GM21381 (cell line): ENCODE measurements at regions not wholly inside any gene's neighbourhood (a gene's known extent, or its start where the extent isn't known, plus 50 kb on each side); places are given as distances from the start of the nearest gene placed in this dataset.
"Not testable (repeated sequence)": the region's sequence is repeated elsewhere in the genome, so short reads cannot be mapped to it uniquely, and the experiment has no call there.

ENCODE experiments used
- ATAC-seq: cut with Tn5 transposase; IDR thresholded peaks from one replicate; pipeline ENCODE4 v1.9.1; 2021; ENCODE audit warnings: mild to moderate bottlenecking, moderate library complexity; ENCODE audit not compliant: unreplicated experiment

DNA sequence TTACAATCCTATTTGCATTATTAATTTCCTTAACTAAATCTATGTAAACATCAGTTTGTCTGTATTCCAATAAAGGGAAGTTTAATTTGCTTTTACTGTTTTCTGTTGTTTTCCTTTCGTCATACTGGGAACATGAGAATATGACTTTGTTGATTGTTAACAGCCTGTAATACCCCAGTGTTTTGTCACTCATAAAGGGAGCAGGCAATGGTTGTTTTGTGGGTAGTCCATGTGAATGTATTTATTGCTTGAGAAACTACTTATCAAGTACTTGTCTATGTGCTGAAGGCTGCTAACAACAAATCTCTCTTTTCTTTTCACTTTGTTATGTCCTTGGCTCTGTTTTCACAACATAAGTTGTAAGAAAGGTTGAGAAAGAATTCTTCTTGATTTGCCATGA, 1070.2 kb upstream of the ACO1 start:
- ATAC-seq = no peak

DNA sequence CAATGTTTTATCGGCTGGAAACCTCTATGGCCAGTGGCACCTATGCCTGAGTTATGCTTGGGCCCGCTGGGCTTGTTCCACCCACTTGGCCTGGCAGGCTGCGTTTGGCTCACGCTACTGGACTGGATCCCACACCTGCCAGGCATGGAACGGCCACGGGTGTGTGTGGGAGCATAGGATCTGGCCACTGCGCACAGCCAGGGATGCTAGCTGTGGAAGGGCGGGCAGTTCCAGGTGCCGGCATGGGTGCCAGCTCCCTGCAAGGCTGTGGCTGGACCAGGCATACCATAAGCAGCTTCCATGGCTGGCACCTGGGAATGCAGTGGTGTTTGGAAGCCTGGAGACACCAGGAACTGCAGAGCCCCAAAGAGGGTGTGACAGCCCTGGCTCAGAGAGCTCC, 1063.9 kb upstream of the ACO1 start:
- no peak for ATAC-seq

DNA sequence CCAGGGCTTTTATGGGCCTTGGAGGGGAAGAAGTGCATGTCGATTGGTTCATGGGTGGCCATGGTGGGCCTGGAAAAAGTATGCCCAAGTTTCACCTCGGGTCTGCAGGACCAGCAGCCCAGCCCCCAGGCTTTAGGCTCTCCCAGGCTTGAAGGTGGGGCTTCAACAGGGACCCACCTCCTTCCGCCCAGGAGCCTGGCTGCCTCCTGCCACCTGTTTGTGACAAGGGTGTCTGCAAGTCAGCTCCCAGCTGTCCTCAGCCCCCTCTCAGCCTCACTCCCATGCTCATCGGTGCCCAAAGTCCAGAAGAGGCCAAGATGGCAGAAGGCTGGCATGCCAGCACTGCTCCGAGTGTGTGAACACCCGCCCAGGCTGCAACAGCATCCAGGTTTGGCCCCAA, 1063.2 kb upstream of the ACO1 start:
- no peak for ATAC-seq

DNA sequence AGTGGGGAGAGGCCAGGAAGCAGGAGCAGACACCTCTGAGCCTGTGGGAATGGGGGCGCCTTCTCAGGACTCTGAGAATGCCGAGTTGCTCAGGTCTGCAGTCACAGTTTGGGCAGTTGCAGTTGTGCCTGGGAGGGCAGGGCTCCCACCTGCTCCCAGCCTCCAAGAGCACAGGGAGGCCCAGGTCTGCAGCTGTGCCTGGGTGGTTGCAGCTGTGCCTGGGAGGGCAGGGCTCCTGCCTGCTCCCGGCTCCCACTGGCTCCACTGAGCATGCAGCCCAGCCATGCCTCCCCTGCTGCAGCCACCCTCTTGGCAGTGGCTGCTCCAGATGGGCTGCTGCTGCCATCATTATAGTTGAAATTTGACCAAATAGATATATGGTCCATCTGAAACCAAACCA, 1062.8 kb upstream of the ACO1 start:
- no peak for ATAC-seq

DNA sequence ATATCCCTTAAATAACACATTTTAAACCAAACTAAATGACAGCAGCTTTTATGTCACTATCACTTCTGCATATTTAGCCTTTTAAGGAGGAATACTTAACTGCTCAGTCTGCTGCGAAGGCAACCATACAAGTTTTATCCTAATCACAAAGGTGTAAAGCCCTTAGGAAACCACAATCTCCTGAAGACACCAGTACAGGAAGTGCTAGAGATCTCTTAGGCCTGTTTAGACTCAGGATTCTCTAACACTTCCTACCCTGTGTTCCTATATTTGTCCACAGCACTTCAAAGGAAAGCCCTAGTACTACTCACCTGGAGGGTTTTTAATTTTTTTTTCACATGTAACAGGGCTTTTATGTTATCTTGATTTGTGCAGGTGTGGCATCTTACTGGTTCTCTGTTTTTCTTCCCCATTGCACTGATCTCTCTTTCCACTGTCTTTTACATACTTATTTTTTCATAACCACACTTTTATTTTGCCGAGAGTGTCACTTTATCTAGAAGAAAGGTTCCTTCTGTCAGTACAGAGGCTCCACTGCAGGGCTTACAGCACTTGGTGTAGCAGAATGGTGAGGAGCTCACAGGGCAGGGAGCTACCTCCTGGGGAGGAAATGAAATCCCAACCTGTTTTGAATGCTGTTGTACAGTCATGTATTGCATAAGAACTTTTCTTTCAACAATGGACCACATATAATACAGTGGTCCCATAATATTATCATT, 1060.6 kb upstream of the ACO1 start:
- ATAC-seq = no peak

DNA sequence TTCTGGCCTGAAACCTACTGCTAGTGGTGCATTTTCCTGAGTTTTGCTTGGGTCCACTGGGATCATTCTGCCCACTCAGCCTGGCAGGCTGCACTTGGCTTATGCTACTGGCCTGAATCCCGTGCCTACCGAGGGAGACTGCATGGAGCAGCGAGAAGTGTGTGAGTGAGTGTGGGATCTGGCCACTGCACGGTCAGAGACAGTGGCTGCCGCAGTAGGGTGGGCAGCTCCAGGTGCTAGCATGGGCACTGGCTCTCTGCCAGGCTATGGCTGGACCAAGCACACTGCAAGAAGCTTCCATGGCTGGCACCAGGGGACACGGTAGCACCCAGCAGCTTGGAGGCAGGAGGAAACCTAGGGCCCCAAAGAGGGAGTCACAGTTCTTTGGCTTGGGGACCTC, 1058.7 kb upstream of the ACO1 start:
- no peak for ATAC-seq

DNA sequence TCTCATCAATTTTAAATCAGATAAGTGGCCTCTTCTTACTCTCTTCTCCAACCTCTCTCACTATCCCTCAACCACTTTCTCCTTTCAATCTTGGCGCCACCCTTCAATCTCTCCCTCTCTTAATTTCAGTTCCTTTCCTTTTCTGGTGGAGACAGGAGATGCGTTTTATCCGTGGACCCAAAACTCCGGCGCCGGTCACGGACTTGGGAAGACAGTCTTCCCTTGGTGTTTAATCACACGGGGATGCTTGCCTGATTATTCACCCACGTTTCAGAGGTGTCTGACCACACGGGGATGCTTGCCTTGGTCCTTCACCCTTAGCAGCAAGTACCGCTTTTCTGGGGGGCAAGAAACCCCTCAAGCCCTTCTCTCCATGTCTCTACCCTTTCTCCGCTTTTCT, 1057.6 kb upstream of the ACO1 start:
- not testable (repeated sequence) for ATAC-seq

DNA sequence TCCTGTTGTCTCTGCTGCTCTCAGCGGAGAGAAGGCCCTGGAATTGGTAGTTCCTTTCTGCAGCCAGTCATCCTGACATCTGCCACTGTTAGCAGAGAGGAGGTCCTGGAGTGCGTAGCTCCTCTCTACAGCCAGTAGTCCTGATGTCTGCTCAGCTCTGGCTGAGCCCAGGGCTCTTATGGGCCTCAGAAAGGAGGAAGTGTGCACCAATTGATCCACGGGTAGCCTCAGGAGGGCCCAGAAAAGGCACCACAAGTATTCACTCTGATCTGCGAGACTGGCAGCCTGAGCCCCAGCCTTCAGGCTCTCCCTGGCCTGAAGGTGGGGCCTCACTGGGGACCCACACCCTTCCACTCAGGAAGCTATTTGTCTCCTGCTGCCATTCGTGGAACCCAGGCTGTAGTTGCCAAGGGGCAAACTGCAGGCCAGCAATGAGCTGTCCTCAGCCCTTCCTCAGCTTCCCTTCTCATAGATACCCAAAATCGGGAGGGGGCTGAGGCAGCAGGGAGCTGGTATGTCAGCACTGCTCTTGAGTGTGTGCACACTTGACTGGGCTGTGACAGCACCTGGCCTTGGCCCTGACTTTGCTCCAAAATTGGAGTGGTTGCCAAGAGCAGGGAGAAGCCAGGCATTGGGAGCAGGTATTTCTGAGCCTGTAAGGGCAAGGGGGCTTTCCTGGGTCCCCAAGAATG, 1049.5 kb upstream of the ACO1 start:
- ATAC-seq = no peak

DNA sequence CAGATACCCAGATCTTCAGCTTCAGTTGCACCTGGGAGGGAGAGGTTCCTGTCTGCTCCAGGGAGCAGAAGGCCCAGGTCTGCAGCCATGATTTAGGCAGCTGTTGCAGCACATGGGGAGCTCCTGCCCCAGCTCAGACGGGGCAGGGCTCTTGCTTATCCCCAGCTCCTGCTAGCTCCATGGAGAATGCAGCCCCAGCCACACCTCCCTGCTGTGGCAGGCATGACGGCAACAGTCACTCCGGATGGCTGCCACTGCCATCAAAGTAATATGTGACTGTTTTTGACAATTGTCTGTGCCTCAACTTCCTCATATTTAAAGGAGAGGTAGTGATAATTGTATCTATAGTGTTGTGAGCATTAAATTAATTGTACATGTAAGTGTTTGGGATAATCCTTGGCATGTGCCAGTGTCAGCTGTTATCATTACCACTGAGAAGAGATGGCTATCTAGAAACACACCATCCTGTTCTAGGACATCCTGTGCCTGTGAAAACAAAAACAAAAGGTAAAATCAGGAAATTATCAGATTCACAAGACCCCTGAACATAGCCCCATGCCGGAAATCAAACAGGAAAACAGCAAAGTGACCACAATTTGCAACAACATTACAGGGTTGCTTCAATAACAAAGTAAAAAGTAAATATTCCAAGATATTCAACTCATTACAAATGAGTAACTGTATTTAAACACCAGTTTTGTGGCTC, 1048.8 kb upstream of the ACO1 start:
- no peak for ATAC-seq

DNA sequence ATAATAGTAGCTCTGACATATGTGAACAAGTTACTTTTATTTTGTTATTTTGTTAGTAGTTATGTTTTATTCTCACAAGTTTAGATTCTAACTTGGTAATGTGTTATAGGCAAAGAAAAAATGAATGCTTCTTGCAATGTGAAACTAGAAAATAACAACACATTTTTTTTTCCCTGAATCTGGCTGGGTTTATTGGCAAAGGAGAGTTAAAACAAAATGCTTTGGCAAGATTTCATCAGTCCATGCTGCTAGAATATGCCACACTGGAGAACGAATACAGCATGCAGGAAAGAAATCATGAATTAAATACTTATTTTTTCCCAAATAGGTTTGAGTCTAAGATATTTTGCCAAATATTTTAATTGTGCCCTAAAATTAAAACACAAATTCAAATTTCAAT, 1048.1 kb upstream of the ACO1 start:
- no peak for ATAC-seq

DNA sequence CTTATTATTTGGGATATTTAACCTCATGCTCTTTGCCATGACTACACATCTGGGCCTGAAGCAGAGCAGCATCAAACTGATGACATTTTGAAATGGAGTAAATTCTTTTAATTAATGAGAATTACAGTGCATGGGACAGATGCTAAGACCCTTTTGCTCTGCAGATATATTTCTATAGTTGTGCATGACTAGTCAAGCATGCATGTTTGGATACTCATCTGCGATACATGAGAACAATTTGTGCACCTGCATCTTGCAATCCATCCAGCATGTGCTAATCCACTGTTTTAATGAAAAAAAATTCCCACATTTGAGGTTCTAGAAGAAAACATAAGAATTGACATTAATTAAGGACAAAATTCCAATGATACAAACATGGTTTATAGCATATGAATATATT, 1047.6 kb upstream of the ACO1 start:
- ATAC-seq = no peak

DNA sequence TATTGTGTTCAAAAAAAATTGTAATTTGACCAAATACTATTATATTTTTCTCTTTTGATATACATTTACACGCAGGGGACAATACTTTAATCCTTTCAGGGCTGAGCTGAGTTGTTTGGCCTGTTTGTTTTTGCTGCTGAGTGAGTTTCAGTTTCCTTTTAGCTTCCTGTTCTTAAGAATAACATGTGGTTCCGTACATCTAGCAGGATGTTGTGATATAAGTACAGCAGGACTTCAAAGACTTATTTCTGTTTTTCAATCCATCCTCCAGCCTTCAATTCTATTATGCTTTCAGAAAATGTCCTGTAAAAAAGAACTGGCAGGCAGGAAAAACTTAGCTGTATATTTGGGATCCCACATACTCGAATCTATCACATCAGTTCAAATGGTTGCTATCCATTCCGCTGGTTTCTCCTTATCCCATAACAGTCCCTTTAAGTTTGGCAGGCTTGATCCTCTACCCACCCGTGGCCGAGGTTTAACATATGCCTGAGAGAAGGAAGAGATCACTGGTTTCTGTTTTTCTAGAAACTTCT, 1037.3 kb upstream of the ACO1 start:
- peak; percentile 99 for ATAC-seq

DNA sequence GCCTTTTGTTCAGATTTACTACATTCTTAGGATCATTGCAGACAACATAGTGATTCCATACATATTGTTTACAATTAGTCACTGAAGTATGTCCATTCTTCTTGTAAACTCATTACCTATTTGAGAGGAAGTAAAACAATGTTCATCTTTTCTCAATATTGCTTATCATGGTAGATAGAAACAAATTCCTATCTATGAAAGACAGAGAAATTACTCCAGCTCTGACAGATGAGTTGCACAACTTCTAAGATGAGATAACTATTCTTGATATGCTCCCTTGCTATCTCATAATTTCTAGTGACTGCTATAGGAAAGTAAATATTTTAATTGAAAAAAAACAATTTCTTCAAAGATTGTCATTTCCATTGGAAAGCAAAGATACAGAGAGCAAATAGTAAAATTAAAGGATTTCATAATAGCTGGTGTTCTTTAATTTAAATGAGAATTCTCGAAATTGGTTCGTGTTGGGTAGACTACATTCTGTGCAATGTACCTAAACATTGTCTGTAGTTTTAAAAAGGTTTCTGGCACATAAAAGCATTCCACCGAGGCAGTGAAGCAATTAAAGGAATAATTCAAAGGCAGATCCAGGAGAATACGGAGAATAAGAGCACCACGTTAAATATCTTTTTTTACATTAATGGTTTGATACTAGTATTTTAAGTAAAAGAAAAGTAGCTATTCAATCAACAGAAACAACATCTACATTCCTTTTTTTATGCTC, 1029.1 kb upstream of the ACO1 start:
- ATAC-seq = no peak

DNA sequence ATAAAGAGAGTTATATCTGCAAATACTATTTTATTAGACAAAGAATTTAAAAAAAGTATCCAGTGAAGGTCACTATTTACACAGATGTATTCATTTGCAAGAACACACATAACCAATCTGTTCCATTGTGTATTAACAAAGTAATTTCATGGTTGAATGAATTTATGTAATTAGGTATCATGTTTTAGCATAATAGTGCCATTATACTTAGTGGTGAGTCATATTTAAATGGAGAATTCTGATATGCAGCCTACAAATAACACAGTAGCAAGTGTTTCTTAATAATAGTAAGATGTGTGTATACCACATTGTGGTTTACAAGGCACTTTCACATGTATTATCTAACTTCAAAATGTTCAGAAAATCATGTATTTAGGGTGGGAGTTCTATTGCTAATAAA, 1028.5 kb upstream of the ACO1 start:
- ATAC-seq = no peak

DNA sequence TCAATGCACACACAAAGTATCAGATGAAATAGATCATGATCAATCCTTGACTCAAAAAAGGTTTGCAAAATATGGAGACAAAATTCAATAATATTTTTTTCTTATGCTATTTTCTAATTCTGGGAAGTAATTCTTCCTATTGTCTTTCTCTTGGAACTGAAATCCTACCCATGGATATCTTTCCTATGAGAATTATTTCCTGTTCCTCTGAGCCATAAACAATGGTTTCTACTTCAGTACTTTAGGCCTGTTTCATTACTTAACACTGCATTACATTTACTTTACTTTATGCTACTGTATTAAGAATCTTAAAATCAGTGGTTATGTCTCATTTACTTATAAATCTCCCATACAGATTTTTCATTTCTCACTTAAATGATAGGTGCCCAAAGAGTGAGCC, 1025.4 kb upstream of the ACO1 start:
- ATAC-seq = no peak

DNA sequence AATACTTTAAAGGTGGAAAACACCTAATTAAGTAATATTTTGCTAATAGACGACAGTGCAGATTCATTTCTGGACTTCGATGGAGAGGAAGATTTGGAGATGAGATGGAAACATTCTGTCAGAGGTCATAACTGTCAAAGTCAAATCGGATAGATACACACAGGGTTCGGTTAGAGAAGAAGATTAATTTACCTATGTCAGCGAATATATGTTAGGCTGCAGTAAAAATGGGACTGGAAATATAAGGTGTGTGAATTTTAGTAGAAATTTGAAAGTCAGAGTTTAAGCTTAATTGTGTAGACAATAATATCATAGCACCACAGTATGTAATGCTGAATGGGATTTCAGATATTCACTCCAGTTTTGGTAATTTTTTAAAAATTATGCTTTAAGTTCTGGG, 1020.3 kb upstream of the ACO1 start:
- ATAC-seq = no peak

DNA sequence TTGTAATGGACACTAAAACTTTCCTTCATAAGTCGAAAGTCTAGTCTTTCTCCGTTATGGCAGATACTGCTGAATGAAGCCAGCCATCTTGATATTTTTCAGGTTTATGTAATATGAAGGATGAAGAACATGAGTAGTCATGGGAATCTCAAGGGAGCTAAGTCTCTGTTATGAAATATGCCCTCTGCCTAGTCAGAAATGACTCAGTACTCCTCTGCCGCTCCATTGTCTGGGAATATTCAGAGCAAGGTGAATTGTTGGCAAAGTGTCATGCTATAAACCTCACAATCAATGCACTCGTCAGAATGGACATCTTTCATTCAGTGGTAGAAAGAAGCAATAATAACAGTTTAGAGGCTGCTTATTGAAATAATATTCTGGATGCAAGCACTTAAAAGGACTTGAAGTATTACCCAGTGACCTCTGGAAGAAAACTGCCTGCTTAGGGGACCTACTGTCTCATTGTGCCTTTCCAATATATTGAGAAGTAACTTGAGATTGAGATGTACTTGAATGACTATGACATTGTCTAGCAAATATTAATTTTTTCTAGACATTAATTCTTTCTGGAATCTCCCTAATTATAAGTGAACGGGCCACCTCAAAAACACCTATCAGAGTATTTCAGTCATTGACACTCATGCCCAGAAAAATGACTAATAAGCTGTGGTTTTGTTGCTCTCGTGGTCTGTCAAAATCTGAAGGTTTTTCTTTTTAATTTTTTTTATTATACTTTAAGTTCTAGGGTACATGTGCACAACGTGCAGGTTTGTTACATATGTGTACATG, 1011.5 kb upstream of the ACO1 start:
- no peak for ATAC-seq

DNA sequence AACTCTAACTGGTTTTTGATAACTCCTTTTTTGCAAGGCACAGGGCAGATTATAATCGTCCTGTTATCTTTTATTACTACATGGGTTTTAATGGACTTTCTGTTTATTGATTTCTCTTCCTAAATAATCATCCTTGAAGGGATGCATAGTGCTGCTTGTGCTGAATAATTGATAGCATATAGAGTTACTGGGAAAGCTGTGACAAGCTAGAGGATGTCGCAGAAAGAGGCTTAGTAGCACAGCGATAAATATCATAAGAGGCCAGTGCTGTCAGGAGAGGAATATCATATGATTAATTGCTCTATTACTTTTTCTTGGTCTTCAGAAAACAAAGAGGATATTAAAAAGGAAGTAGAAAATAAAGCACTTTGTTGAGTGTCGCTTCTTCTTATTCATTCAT, 1007.1 kb upstream of the ACO1 start:
- no peak for ATAC-seq

DNA sequence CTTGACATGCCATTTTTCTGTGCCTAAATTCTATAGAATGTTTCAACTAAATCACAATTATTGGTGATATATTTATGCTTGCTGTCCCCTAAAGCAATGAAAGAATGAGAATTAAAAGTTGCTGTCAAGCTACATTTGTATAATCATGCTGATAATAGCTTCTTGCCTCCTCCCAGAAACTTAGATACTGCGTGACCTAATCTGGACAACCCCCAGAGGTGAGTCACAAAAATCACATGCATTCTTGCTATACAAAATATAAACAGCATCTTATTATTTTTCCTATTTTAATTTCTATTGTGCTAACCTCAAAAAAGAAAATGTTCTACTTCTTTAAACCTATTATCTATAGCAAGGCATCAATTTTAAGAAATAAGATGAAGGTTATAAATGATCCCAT, 995.8 kb upstream of the ACO1 start:
- ATAC-seq = no peak

DNA sequence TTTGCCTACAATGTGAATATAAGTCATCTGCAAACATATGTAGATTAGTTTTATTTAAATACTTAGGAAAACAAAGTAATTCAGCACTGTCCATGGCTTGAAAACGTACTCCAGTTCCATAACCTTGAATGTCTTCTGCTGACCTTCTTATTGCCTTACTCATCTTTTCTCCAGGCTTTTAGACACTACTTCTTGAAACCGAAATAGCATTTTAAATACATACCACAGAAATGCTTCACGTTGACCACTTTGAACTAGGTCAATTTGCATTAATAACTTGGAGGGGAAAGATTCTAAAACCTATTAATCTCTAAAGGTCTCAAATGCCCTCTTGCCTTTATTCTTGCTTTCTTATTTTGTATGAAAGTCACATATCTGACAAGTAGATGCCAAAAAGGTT, 995.4 kb upstream of the ACO1 start:
- no peak for ATAC-seq
